ENCODE measurements at regions not wholly inside any gene's neighbourhood (a gene's known extent, or its start where the extent isn't known, plus 50 kb on each side); places are given as distances from the start of the nearest gene placed in this dataset.
"Not testable (repeated sequence)": the region's sequence is repeated elsewhere in the genome, so short reads cannot be mapped to it uniquely, and the experiment has no call there.

GRCh38 chr3:162987085-162987794 is 1490.6 kb downstream of the OTOL1 start:
- not testable (repeated sequence) for DNase-seq

- DNase-seq = no peak
Observed at GRCh38 chr3:162992741-162993140, 1496.1 kb downstream of the OTOL1 start.

DNA sequence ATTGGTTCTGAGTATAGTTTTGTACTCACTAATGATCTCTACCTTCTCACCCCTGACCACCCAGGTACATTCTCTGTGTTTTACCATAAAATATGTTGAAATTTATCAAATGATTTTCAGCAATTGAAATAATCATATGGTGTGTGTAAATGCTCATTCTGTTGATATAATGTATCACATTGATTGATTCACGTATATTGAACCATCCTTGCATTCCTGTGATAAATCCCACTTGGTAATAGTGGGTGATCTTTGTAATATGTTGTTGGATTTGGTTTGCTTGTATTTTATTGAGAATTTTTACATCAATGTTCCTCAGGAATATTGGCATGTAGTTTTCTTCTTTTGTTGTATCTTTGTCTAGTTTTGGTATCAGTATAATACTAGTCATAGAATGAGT is 1497.6 kb downstream of the OTOL1 start:
- no peak for DNase-seq

GRCh38 chr3:162996368-162996767 is 1499.8 kb downstream of the OTOL1 start:
- no peak for DNase-seq

DNA sequence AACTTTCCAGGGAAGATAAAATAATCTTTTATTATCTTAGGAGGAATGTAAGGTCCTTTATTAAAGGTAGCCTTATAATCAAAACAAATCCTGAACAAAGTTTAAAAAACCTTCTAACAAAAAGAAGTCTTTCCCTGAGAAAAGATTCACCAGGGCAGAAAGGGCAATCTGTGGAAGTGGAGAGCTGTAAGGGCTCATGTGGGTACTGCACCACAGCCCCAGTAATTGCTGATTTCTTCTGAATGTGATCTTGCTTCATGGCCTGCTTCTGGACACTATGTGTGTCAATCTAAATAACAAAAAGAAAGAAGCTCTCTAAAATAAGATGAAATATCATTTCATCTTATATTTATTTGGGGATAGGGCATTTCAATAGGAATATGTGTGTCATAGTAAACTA is 1501.6 kb downstream of the OTOL1 start:
- no peak for DNase-seq

DNA sequence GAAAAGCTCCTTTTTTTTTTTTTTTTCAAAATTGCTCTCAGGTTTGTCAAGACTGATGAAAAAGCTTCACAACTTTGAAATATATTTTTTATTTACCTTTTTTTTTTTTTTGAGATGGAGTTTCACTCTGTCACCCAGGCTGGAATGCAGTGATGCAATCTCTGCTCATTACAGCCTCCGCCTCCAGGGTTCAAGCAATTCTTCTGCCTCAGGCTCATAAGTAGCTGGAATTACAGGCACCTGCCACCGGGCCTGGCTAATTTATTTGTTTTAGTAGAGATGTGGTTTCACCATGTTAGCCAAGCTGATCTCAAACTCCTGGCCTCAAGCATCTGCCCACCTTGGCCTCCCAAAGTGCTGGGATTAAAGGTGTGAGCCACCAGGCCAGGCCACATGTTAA is 1515.0 kb downstream of the OTOL1 start:
- DNase-seq = no peak

DNA sequence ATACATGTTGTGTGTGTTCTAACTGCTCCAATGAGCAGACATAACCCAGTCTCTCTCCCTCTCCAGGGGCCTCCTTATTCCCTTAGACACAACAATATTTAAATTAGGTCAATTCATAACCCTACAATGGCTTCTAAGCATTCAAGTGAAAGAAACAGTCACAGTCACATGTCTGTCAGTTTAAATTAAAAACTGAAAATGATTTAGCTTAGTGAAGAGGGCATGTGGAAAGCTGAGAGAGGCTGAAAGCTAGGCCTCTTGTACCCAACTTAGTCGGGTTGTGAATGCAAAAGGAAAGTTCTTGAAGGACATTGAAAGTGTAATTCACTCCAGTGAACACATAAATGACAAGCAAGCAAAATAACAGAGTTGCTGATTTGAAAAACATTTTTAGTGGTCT is 1519.6 kb downstream of the OTOL1 start:
- DNase-seq = no peak

GRCh38 chr3:163018067-163018466 is 1521.5 kb downstream of the OTOL1 start:
- DNase-seq = no peak

DNA sequence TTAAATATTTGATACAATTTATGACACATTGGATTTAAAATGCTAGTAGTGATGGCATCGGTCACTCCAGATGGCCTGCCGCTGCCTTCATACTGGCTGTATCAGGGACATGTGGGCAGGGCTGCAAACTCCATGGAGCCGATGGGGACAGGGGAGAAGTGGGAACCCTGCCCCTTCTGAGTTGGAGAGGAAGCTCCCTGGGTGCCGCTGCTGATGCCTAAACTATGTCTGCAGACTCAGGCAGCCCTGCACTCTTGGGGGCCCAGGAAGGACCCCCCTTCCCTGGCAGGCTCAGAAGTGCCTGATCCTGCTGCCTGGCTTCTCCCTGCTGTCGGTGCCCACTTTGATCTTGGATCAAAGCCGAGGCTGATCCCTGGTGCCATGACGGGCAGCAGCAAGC is 1522.1 kb downstream of the OTOL1 start:
- no peak for DNase-seq

DNA sequence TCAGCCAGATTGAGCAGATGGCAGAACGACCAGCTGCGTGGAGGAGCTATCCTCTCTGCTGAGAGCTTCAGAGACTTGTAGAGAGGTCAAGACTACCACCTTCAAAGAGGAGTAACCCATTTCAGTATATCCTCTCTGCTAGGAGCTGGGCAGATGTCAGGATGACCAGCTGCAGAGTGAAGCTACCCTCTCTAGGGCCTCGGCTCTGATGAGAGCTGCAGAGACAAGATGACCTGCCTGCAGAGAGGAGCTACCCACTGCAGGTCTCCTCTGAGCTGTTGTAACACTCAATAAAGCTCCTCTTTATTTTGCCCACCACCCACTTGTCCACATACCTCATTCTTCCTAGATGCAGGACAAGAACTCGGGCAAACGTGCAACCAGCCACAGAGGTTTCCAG is 1522.7 kb downstream of the OTOL1 start:
- DNase-seq = no peak

DNA sequence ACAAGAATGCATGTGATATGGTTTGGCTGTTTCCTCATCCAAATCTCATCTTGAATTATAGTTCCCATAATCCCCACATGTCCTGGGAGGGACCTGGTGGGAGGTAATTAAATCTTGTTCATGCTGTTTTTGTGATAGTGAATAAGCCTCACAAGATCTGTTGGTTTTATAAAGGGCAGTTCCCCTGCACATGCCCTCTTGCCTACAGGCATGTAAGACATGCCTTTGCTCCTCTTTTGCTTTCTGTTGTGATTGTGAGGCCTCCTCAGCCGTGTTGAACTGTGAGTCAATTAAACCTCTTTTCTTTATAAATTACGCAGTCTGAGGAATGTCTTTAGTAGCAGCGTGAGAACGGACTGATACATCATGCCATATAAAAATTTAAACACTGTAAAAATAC is 1537.0 kb downstream of the OTOL1 start:
- no peak for DNase-seq

DNA sequence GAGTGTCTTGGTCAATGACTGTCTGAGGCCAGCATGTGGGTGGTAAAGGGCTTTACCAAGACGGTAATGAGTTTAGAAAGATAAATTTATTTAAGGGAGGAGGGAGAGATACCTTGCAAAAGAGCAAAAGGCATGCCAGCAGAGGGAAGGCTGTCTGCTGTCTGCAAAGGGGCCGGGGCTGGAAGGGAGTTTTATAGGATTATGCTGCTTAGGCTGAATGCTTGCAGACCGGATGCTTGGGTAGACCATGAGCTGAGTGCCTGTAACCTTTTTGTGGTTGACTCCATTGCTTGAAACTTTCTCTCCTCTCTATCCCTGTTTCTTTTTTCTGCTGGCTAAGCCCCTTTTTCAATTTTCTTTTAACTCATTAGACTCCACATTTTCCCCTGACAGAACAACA is 1543.0 kb downstream of the OTOL1 start:
- no peak for DNase-seq

DNA sequence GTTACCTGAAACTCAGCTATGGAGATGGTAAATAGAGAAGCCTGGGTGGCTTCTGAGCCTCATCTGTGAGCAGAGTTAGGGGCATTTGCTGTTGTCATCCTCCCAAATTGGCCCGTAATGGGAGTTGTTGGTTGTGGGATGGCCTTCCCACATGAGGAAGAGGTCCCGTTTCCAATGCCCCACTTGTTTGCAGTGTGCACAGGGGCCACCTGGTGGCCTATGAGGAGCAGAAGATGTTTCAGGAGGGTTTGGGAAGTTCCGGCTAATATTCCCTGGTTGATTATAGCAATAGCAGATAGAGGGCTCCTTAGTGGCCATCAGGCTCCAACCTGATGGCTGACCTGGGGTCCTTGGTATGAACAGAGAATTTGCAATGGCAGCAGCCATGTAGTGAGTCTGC is 1546.5 kb downstream of the OTOL1 start:
- DNase-seq = no peak

DNA sequence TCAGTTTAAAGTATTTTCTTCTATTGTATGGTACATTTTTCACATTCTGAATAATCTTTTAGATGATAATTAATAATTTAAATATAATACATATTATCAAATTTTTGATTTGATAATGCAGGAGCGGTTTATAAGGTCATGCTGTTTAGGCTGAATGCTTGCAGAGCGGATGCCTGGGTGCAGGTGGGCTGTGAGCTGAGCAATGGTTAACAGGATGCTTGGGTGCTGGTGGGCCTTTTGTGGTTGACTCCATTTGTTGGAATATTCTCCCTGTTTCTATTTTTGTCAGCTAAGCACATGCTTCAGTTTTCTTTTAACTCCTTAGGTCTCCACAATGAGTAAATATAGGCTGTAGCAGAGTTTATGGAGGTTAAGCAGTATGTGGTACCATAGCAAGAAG is 1549.3 kb downstream of the OTOL1 start:
- DNase-seq = no peak

GRCh38 chr3:163048881-163049280 is 1552.3 kb downstream of the OTOL1 start:
- no peak for DNase-seq

GRCh38 chr3:163056874-163057497 is 1560.4 kb downstream of the OTOL1 start:
- DNase-seq = peak in 1 of 2 donors; percentile 34

GRCh38 chr3:163058031-163058854 is 1561.6 kb downstream of the OTOL1 start:
- DNase-seq = peak in 1 of 2 donors; percentile 36

DNA sequence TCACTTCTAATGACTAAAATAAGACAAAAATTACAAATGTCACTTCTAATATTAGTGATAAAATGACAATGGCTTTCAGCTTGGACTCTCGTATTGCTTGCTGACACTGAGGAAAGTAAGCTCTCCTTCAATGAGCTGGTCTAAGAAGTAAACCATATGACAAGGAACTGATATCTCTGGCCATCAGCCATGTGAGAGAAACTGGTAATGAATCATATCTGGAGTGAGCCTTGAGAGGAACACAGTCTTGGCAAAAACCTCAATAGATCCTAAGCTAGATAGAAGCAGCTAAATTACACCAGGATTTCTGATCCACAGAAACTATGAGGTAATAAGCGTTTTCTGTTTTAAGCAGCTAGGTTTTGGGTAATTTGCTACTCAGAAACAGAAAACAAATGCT is 1575.1 kb downstream of the OTOL1 start:
- peak; percentile 64 to 72 for DNase-seq

Measured in right lung (tissue), 2 donors.